ENCODE measurements at regions not wholly inside any gene's neighbourhood (a gene's known extent, or its start where the extent isn't known, plus 50 kb on each side); places are given as distances from the start of the nearest gene placed in this dataset.

- TF ChIP-seq POLR2A (IDR thresholded peaks at IDR 0.05) (no peak), CTCF (IDR thresholded peaks at IDR 0.05) (no peak)
Measured at GRCh38 chr9:71582347-71582746, 186.0 kb downstream of the CEMIP2 start.
